HG03108 (cell line): ENCODE measurements at regions not wholly inside any gene's neighbourhood (a gene's known extent, or its start where the extent isn't known, plus 50 kb on each side); places are given as distances from the start of the nearest gene placed in this dataset.

Experiments used
- ATAC-seq: cut with Tn5 transposase; IDR thresholded peaks from one replicate; pipeline ENCODE4 v1.9.1; 2021; ENCODE audit warnings: moderate library complexity; ENCODE audit not compliant: unreplicated experiment

DNA sequence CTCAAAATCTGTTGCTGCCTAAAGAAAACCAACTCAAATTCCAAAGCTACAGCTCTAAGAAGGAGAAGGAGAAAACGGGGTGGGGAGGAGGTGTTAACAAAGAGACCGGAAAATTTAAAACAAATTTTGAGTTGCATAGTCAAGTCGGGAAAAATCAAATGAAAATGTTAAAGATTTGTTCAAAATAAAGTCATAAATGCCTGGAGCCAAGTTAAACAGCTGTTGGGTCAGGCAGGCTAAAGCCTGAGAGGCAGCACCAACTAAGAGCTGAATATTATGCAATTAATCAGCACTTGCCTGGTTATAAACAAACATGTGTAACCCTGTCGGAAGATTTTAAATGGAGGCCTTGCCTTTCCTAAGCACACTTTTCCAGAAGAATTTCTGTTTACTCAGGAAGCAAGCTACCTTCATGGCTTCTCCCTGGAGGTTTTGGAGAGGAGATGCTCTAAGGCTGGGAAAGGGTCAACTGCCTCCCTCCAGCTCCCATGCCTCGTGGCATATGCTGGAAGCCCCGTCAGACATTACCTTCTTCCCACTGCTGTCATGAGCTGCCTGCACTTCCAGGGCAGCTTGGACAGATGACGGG is 270.5 kb downstream of the DMRT2 start:
- ATAC-seq, result no peak

DNA sequence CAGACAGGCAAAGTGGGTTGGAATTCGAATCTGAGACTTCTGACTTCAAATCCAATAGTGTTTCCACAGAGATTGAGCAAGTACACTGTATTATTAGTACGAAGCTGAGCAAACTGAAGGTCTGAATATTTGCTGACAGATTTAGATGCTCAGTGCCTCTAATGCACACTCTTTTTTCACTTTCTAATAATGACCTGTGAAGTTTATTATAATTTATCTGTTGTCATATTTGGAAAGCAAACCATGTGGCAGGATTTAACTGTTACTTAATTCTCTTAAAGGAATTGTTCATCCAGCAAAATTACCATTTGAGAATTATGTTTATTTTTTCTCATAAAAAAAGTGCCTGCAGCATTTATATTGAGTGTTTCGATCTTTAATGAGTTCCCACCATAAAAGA is 277.3 kb downstream of the DMRT2 start:
- ATAC-seq, result no peak

DNA sequence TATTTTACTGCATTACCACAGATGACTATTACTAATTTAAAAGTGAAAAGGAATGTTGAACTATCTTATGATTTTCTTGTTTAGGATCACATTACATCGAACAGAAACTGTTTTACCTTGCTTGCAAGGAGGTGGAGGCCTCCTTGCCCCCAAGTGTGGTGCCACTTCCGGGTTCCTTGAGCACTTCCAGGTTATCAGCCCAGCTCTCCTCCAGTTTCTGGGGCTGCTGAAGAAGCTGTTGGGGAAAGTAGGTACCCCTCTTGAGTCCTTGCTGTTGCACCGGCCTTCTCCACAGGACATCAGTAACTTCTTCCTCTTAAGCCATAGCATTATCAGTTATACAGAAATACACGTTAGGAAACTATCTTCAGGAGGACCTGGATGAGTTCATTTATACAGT is 278.2 kb downstream of the DMRT2 start:
- no peak for ATAC-seq

DNA sequence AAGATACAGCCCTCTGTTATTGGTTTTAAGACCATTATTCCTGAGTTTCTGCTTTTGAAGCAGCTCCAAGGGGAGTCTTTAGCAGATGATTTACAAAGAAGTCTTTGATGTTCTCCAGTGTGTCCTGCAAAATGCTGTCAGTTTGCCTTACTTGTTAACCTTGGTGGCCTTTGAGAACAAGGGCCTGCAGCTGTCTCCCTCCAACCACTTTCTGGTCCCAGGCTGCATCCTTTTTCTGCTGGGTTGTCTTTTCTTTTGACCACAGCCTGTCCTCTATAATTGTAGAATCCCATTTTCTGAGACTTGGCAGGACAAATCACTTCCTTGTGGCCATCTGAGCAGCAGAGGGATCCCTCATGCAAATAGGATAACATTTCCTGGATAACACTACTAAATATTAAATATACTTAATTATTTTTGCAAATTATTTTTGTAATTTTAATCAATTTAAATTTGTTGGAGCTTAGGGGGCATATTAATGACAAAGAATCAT is 281.4 kb downstream of the DMRT2 start:
- no peak for ATAC-seq

DNA sequence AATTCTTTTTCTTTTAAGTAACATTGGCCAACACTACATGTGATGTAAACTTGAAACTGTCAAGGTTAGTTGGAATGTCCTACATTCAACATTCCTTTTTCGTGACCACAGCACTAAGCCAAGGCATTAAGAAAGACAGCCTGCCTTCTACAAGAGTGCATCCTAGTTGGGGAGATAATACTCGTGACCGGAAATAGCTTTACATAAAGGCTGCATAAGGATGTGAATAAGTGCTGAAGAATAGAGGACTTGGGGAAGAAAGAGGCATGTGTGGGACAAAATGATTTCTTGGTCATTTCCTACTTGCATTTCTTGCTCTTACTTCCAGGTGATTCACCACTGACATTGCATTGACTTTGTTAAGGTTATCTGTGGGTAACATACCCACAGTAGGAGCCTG is 282.0 kb downstream of the DMRT2 start:
- ATAC-seq, result no peak

DNA sequence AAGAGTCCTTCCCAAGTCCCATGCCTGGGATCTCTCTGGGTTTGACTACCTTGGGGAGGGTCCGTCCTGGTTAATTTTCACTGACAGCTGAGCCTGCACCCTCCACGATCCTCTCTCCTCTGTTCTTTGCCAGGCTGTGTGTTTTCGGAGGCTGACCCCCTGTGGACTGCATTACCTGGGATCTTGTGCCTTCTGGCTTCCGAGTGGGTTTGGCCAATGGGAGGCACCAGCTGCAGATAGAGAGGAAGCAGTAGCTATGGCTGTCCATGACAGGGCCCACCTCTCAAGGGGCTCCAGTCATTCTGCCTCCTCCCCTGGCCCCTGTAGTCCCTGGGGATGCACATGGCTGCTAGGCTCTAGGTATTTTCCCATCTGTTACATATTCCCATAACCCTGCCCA is 285.0 kb downstream of the DMRT2 start:
- ATAC-seq, result no peak

DNA sequence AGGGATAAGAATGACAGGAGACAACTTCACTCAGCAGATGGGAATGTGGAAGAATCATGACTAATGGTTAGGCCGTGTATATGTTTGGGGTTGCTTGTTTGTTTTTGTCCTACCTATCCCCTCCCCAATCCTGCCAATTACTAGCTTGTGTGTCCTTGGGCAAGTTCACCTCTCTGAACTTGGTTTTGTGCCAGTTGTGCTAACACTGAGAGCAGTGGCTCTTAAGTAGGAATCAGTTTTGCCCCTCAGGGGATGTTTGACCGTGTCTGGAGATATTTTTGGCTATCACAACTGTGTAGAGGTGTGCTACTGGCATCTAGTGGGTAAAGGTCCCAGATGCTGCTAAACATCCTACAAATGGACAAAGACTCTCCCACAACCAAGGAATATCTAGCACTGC is 287.0 kb downstream of the DMRT2 start:
- no peak for ATAC-seq

DNA sequence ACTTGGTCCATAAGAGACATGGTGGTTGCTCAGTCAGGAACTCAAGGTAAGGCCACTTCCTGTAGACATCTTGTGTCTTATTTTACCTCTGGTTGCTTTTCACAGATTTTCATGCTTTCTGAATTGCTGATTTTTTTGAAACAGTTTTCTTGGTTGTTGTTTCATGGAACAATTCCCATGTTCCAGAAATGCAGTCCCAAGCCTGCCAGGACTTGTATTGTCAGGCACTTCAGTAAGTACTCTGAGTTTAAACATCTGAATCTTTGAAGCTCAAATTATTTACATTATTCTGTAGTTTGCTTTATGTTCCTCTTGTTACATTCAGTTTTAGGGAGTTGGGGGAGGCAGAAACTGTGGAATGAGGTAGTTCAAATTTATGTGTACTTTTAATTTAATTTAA is 290.2 kb downstream of the DMRT2 start:
- ATAC-seq, result no peak

DNA sequence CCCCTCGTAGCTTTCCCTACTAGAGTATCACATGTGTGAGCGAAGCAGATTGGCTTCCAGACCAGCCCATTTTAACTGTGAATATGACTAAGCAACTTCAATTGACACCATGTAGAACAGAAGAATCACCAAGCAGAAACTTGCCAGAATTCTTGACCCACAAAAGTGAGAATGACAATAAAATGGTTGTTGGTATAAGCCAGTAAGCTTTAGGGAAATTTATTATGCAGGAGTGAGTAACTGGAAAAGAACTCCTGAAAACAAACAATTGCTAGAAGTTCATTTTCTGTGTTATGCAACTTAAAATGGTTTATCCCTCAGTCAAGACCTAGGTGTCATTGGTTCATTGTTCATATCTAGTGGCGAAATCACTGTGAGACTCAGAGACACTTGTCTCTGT is 303.1 kb downstream of the DMRT2 start:
- ATAC-seq, result no peak

DNA sequence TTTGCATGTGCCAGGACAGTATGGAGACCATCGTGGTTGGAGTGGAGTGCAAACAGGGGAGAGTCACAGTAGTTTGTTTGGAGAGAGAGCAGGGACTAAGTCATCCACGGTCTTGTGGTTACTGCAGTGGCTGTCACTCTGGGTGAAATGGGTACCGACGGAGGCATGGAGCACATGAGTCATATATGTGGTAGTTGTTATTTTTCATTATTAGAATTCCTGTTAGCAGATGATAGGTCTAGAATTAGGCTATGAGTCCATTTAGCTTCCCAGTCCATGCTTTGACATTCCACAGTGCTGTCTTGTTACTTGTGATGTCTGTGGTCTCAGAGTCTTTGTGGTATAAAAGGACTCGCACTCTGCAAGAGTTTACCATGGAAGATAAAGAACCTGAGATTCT is 303.9 kb downstream of the DMRT2 start:
- ATAC-seq, result no peak

DNA sequence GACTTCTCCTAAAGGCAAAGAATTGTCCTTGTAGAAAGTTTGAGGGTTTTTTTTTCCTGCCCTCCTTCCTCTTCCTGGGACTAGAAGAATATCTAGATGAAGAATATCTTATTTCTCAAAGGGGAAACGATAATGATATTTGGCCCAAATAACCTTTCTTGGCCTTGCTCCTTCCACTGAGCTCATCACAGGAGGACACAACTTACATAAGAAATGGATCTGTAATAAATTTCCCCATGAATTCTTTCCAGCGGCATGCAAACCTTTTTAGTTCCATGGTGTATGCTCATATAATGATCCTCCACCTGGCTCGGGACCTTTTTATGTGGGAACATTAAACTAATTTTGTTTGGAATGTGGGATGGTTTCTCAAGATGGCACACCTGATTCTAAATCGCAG is 304.4 kb downstream of the DMRT2 start:
- no peak for ATAC-seq

DNA sequence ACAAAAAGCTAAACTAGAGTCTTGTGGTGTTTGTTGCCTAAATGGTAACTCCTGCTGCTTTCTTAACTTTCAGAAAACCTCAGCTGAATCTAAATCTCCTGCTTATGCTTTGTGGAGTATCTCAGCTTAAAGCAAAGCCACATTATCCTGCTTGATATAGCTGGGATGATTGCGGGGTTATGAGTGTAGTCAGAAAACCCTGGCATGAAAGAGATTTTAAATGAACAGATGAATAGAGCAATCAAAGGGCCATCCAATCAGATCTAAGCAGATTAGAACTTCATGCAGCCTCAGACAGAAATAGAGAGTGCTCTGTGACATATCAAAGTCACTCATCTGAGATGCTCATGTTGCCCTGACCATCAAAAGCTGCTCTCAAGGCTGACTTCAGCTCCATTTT is 305.5 kb downstream of the DMRT2 start:
- ATAC-seq, result no peak

DNA sequence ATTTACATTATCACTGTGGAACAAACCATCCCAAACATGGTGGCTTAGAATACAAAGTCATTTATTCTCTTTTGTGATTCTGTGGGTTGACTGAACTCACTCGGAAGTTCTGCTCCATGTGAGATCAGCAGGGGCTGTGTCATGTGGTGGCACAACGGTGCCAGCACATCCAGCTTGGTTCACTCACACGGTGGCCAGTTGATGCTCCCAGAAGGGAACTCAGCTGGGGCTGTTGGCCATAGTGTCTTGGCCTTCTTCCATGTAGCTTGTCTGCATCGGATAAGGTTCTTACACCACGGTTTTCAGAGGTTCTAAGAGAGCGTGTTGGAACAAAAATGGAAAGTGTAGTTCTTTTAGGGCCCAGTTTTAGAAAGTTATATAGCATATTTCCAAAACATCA is 312.7 kb downstream of the DMRT2 start:
- no peak for ATAC-seq

DNA sequence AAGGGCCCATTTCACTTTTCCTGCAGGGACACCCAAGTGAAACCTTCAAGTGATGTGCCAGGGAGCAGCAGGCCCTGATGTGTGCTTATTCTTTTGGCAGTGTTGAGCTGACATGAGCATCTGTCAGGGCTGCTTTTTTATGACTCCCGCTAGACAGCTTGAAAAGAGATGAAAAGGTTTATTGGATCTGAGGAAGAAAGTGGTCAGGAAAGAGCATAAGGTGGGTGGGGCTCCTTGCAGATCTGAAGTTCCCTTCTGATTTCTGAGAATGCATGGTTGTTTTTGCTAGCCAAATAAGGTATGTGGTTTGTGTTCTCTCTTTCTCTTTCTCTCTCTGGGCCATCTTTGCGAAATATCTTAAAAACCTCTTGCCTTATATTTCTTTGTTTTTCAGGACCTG is 316.1 kb downstream of the DMRT2 start:
- no peak for ATAC-seq

DNA sequence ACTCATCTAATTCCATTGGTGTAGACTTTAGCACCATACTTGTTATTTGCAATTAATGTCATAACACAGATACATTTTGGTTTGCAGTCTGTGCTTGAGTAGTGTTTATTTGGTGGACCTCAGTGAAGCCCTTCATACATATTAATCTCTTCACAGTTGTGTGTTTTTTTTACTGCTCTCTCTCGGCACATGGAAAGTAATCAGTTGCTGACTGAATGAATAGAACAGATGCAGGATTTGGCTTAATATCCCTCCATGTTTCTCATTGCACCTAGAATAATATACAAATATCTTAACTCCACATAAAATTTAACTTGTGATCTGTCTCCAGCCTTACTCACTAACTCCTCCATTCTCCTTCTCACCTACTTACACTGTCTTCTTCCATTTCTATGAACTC is 319.1 kb downstream of the DMRT2 start:
- ATAC-seq, result no peak

DNA sequence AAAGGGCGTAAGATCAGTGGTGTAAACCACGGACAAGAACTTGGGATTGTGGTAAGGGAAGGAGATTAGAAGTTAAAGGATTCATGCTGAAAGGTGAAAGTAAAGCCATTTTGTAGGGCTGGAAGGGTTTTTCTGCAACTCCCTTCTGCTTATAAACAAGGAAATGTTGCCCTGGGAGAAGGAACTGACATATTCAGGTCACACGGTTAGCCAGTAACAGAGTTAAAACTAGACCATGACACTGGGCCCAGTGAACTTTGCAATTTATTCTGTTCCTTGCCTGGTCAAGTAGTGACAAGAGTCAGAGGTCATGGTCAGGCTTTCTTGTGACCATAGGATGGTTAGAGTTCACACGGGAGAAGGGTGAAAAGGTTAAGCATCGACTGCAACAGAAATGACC is 323.3 kb downstream of the DMRT2 start:
- no peak for ATAC-seq

DNA sequence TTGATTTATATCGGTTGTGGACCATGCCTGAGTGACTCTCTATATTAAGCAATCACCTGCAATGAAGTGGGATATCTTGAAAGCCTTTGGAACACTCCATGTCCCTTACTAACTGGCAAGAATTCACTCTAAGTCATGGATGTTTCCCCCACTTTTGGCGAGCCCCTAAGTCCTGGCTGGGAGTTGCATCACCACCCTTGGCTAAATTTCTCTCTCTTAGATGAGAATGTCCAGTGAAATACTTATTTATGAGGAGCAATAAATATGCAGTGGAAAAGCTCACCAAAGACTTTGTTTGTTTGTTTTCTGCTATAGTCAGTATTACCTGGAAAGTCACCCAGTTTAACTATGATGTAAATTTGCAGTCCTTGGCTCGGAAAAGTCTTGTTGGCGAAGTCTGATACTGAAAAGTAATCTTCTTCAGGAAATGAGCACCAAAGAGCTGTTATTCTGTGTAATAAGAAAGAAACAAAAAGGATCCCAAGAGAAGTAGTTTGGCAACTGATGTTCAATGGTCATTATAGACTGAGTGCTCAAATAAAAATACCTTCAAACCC is 333.8 kb downstream of the DMRT2 start:
- ATAC-seq, result no peak

DNA sequence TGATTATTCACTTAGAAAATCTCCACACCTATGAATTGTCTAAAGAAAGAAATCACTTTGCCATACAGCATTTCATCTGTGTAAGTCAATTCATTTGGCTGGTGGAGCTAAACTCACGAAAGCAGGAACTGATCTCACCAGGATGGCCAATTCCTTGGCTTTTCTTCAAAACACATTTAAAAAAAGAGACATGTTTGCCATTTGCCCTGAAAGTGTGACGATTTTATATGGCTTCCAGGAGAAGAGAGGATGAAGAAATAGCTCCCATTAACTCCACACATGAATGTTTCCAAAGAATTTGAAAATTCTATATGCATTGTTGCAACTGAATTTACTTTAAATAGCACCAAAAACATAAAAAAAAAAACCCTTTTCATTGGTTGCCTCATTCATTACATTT is 334.7 kb downstream of the DMRT2 start:
- ATAC-seq, result no peak

DNA sequence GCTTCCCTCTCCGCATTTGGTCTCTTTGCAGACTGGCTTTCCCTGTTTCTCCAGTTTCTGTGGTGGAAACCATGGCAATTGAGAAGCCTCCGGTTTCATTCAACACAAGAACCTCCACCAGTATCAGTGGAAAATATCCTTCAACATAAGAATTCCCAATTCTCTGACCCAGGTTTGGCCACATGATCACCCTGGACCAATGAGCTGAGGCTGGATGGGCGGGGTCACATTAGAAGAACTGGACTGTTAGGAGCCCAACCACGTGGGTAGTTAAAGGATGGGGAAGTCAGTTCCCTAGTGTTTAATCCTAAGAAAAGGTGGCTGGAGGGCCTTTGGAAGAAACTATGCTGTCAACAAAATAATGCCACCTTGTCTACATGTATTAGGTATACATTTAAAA is 336.3 kb downstream of the DMRT2 start:
- ATAC-seq, result no peak

DNA sequence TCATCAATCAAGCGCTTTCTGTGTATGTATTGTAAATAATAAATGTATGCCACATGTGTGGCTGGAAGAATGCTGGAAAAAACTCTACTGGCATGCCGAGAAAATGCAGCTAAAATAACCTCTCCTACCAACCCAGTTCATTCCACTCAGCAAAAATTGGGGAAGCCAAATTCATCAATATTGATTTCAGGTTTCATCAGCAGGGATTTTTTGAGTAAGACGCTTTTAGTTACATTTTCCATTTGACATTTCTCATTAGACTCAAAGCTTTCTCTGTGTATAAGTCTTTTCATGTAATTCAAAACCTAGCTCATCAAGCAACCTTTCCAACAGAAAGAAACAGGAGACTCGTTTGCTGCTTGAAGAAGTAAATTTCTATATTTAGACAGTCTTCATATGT is 338.1 kb downstream of the DMRT2 start:
- ATAC-seq, result no peak

DNA sequence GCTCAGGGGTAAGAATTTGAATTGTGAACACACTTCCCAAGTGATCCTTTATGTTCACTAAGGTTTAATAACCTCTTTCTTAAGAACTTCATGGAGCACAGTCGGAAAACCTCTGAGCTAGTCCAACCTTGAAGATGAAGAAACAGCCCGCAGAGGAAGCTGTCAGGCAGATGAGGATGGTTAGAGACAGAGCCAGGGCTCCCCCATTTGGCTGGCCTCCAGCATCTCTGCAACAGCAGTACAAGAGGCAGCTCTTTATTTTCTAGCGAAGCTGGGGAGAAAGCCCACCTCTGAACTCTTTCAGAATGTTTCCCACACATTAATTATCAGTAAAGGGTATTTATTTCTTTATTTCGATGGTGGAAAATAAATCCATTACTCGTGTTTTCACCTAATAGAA is 350.8 kb downstream of the DMRT2 start:
- ATAC-seq, result no peak

DNA sequence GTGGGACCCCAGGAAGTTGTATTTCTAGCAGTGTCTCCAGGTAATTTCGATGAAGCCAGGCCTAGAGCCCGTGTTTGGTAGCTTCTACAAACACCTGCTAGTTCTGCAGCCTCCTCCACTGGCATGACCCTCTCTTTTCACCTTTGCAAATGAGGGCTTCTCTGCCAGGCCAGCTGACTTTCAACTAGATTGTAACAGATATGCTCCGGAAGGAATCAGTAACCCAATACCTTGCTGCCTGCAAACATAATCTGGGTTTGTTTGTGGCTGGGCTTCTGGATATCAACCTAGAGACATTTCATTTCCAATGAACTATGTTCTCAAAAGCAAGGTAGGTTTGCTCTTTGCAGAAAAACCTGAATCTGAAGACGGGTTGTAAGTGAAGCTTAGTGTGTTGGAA is 354.8 kb downstream of the DMRT2 start:
- no peak for ATAC-seq

DNA sequence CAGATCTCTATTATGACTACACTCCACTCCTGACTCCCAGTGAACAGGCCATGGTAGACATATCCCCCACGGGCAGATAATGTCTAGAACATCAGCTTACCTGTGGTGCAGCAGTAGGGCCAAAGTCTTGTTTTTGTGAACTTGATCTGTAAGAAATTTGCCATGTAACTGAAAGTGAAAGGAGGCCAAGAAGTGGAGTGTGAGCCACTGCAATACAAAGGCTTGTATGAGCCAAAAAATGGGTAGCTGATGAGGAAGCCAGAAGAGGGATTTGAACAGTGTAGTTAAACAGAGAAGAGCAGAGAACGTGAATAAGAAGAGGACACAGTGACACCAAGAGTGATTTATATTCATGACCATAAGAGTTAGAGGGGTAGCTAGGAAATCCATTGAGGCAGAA is 361.7 kb downstream of the DMRT2 start:
- ATAC-seq, result no peak
